Right lobe of liver (tissue), 6 donors: ENCODE measurements at regions not wholly inside any gene's neighbourhood (a gene's known extent, or its start where the extent isn't known, plus 50 kb on each side); places are given as distances from the start of the nearest gene placed in this dataset.

Source experiments
- ATAC-seq, 4 donors: fragments of 200-7000 bp; cut with Tn5 transposase; one replicate each; pipeline ENCODE4 v1.9.1; 2020; ENCODE audit warnings: mild to moderate bottlenecking in 4 of 4, moderate library complexity in 4 of 4
- DNase-seq, 3 donors: peaks; one replicate each; pipeline ENCODE4 v3.0.0-alpha.2; 2020
- H3K27ac ChIP-seq, 3 donors: fragments of 200-600 bp; one replicate each; pipeline ENCODE4 v1.8.0; 2022
- H3K27me3 ChIP-seq, 2 donors: fragments of 200-600 bp; one replicate each; pipeline ENCODE4 v1.8.0; 2022
- H3K36me3 ChIP-seq, 4 donors: fragments of 200-600 bp; sonication (generic) in 1 of 4; one replicate each; pipeline versions ENCODE4 v1.5.1 to v1.8.0; 2017 to 2022; ENCODE audit warnings: control low read depth in 1 of 4
- H3K4me1 ChIP-seq, 4 donors: fragments of 200-600 bp; sonication (generic) in 1 of 4; one replicate each; pipeline versions ENCODE4 v1.5.1 to v1.8.0; 2017 to 2022; ENCODE audit warnings: control low read depth in 1 of 4
- H3K4me3 ChIP-seq, 3 donors: fragments of 200-600 bp; one replicate each; pipeline ENCODE4 v1.8.0; 2022
- H3K9me3 ChIP-seq, 4 donors: fragments of 200-600 bp; sonication (generic) in 1 of 4; one replicate each; pipeline versions ENCODE4 v1.5.1 to v1.8.0; 2017 to 2022; ENCODE audit warnings: control low read depth in 1 of 4
- CTCF ChIP-seq, 4 donors: fragments of 200-600 bp in 3 of 4; fragments of 450-650 bp in 1 of 4; IDR thresholded peaks; one replicate each; pipeline versions ENCODE4 v1.5.1 to v1.8.0; 2016 to 2022; ENCODE audit warnings: antibody characterized with exemption in 4 of 4, mild to moderate bottlenecking in 2 of 4
- POLR2A ChIP-seq: fragments of 450-650 bp; IDR thresholded peaks from one replicate; pipeline ENCODE4 v1.6.1; 2017; ENCODE audit warnings: antibody characterized with exemption, mild to moderate bottlenecking
- WGBS: methylation state at CpG from one replicate; pipeline ENCODE4 v1.1.6; 2018; ENCODE audit warnings: low coverage, low lambda C conversion rate; ENCODE audit not compliant: insufficient coverage; ENCODE audit errors: missing lambda C conversion rate; 5-methylcytosine and 5-hydroxymethylcytosine counted together
- intact Hi-C, 2 donors: fragments of 100-400 bp; cut with DNase I; formaldehyde crosslinking; loops; one replicate each; pipeline versions ENCODE4 v1.11.2 to v1.14.1; 2022
- donor health status: DM: no; HTN: yes; CAD: no.
- donor health status: DM: no; HTN: no; CAD: no.
- donor health status: DM: no; HTN: no; CAD: no.
- donor health status: DM: no; HTN: yes; CAD: no.
- donor health status: DM: no; HTN: yes; CAD: no.

DNA sequence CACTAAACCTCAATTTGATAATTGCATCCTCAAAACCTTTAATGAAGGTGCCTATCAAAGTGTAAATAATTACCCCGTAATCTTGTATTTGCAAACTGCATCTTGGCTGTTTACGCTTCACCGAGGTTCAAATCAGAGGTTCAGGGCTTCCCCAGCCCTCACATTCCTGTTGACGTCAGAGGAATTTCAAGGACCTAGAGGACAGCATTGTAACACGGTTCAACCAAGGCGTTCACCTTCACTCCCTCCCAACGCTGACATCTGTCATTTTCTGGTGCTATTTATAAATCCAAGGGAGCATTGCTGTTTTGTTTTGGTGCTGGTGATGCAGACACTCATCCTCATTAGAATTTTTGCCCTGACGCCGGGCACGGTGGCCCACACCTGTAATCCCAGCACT is 691.6 kb upstream of the RBFOX1 start:
- Histone ChIP-seq H3K36me3 (no peaks in the 10 kb centered on the region), H3K27ac (no peak overlapping the region), H3K4me3 (no peak overlapping the region), H3K4me1 (no peaks in the 10 kb centered on the region), H3K27me3 (no peaks in the 10 kb centered on the region), H3K9me3 (no peaks in the 10 kb centered on the region)
- TF ChIP-seq POLR2A (no peak), CTCF (IDR thresholded peaks at IDR 0.05) (no peak)
- DNase-seq (no peak), ATAC-seq (no peak)
- intact Hi-C loops: no loop called here
- 33% methylated on average over 10 of the region's 10 CpGs for WGBS

GRCh38 chr16:6636457-6636856 is 696.2 kb upstream of the RBFOX1 start:
- no peak for ATAC-seq
- Histone ChIP-seq H3K4me3 (no peak overlapping the region), H3K27ac (no peak overlapping the region), H3K4me1 (no peaks in the 10 kb centered on the region), H3K9me3 (no peaks in the 10 kb centered on the region), H3K27me3 (no peaks in the 10 kb centered on the region), H3K36me3 (no peaks in the 10 kb centered on the region)
- no peak for DNase-seq
- intact Hi-C loops: no loop called here
- WGBS: 85% methylated on average over 4 of the region's 4 CpGs
- no peak for TF ChIP-seq POLR2A
- no peak for TF ChIP-seq CTCF (IDR thresholded peaks at IDR 0.05)

GRCh38 chr16:6634151-6634550 is 698.5 kb upstream of the RBFOX1 start:
- Histone ChIP-seq H3K9me3 (no peaks in the 10 kb centered on the region), H3K4me3 (no peak overlapping the region), H3K27ac (no peak overlapping the region), H3K4me1 (no peaks in the 10 kb centered on the region), H3K27me3 (no peaks in the 10 kb centered on the region), H3K36me3 (no peaks in the 10 kb centered on the region)
- no peak for TF ChIP-seq POLR2A
- no peak for TF ChIP-seq CTCF (IDR thresholded peaks at IDR 0.05)
- DNase-seq (no peak), ATAC-seq (no peak)
- WGBS: 54% methylated on average over 3 of the region's 3 CpGs
- intact Hi-C loops: no loop called here

DNA sequence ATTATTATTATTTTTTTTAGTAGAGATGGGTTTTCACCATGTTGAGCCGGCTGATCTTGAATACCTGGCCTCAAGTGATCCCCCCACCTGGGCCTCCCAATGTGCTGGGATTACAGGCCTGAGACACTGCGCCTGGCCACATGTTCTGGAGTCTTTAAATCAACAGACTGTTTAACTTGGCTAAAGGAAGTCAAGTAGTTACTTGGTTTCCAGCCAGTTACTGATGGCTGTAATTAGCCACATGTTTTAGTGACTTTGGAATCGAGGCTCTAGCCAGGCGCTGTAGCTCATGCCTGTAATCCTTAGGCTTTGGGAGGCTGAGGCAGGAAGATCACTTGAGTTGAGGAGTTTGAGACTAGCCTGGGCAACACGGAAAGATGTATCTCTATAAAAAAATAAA is 699.2 kb upstream of the RBFOX1 start:
- ATAC-seq (no peak), DNase-seq (no peak)
- no peaks in the 10 kb centered on the region for H3K4me1 ChIP-seq
- intact Hi-C loops: no loop called here
- TF ChIP-seq POLR2A (no peak), CTCF (IDR thresholded peaks at IDR 0.05) (no peak)
- no peak overlapping the region for H3K27ac ChIP-seq
- H3K9me3 ChIP-seq: no peaks in the 10 kb centered on the region
- 46% methylated on average over 5 of the region's 5 CpGs for WGBS
- H3K4me3 ChIP-seq: no peak overlapping the region
- H3K36me3 ChIP-seq: no peaks in the 10 kb centered on the region
- H3K27me3 ChIP-seq: no peaks in the 10 kb centered on the region

GRCh38 chr16:6629110-6629509 is 703.5 kb upstream of the RBFOX1 start:
- TF ChIP-seq POLR2A (no peak), CTCF (IDR thresholded peaks at IDR 0.05) (no peak)
- ATAC-seq (no peak), DNase-seq (no peak)
- Histone ChIP-seq H3K4me1 (no peaks in the 10 kb centered on the region), H3K4me3 (no peak overlapping the region), H3K27me3 (no peaks in the 10 kb centered on the region), H3K36me3 (no peaks in the 10 kb centered on the region), H3K9me3 (no peaks in the 10 kb centered on the region), H3K27ac (no peak overlapping the region)
- intact Hi-C loops: no loop called here
- 31% methylated on average over 5 of the region's 5 CpGs for WGBS
